Panc1 (cell line): ENCODE measurements at regions not wholly inside any gene's neighbourhood (a gene's known extent, or its start where the extent isn't known, plus 50 kb on each side); places are given as distances from the start of the nearest gene placed in this dataset.

ENCODE experiments used
- ATAC-seq: fragments of 200-7000 bp; cut with Tn5 transposase; 2 replicates; pipeline ENCODE4 v1.9.1; 2020; ENCODE audit warnings: mild to moderate bottlenecking, moderate library complexity
- BruUV-seq: library from RNA; stranded (reverse); fragments of 400-500 nt; replicated peaks from 2 replicates; lab custom pipeline; 2021; lab: Mats Ljungman, UMichigan
- CTCF ChIA-PET: fragments of 300-600 bp; sonication (Branson Sonifier 250); formaldehyde crosslinking; loops from one replicate; lab custom pipeline; 2022; ENCODE audit warnings: antibody characterized with exemption; lab: Charles Lee
- POLR2A ChIA-PET: fragments of 300-600 bp; sonication (Branson Sonifier 250); formaldehyde crosslinking; loops from one replicate; lab custom pipeline; 2022; ENCODE audit warnings: antibody characterized with exemption; lab: Charles Lee
- DNase-seq: peaks from one replicate; pipeline ENCODE4 v3.0.0-alpha.2; 2010; ENCODE audit warnings: low read depth, low spot score
- H3K27ac ChIP-seq: 2 replicates; pipeline ENCODE4 v1.5.1; 2011; ENCODE audit warnings: mild to moderate bottlenecking, low read length, inconsistent platforms
- H3K27me3 ChIP-seq: fragments of 200-500 bp; sonication (Bioruptor generic); 2 replicates; pipeline ENCODE4 v1.6.0; 2014; ENCODE audit warnings: low read length, inconsistent platforms; ENCODE audit not compliant: control insufficient read depth, insufficient read depth
- H3K36me3 ChIP-seq: fragments of 200-500 bp; sonication (Bioruptor generic); 2 replicates; pipeline ENCODE4 v1.5.1; 2014; ENCODE audit warnings: inconsistent platforms, mild to moderate bottlenecking, low read length, moderate library complexity; ENCODE audit not compliant: control insufficient read depth, insufficient read depth
- H3K4me1 ChIP-seq: 2 replicates; pipeline ENCODE4 v1.5.1; 2011; ENCODE audit warnings: inconsistent platforms, mild to moderate bottlenecking, low read length, moderate library complexity; ENCODE audit not compliant: control insufficient read depth, insufficient read depth
- H3K4me3 ChIP-seq, 2 experiments: 2 replicates each; pipeline ENCODE4 v1.5.1; 2011 to 2012; ENCODE audit warnings: low read depth in 2 of 2, low read length in 2 of 2, mild to moderate bottlenecking in 2 of 2, inconsistent platforms in 1 of 2, moderate library complexity in 1 of 2
- H3K9me3 ChIP-seq: fragments of 200-500 bp; sonication (Bioruptor generic); 2 replicates; pipeline ENCODE4 v1.5.1; 2014; ENCODE audit warnings: low read depth, mild to moderate bottlenecking, inconsistent platforms, low read length, moderate library complexity; ENCODE audit not compliant: control insufficient read depth, insufficient read depth
- CTCF ChIP-seq: fragments of 450-650 bp; IDR thresholded peaks from 2 replicates; pipeline ENCODE4 v1.5.1; 2017; ENCODE audit warnings: mild to moderate bottlenecking
- POLR2AphosphoS5 ChIP-seq: IDR thresholded peaks from 2 replicates; pipeline ENCODE4 v1.6.1; 2012; ENCODE audit warnings: mild to moderate bottlenecking, low read depth, low read length, moderate library complexity
- REST ChIP-seq, 2 experiments: IDR thresholded peaks; 2 replicates each; pipeline ENCODE4 v1.6.1; 2011 to 2012; ENCODE audit warnings: low read depth in 2 of 2, control low read depth in 1 of 2, low read length in 1 of 2, mild to moderate bottlenecking in 1 of 2, moderate library complexity in 1 of 2; ENCODE audit not compliant: insufficient read depth in 1 of 2
- SIN3A ChIP-seq: IDR thresholded peaks from 2 replicates; pipeline ENCODE4 v1.6.1; 2012; ENCODE audit warnings: low read depth, mild to moderate bottlenecking, low read length, moderate library complexity, borderline replicate concordance; ENCODE audit not compliant: insufficient read depth
- TCF7L2 ChIP-seq: IDR thresholded peaks from 2 replicates; pipeline ENCODE4 v1.6.1; 2011; ENCODE audit warnings: mild to moderate bottlenecking, low read depth, low read length, inconsistent platforms
- in situ Hi-C: cut with HindIII; loops from 2 replicates; pipeline ENCODE4 v1.10.0; 2016; ENCODE audit warnings: low sequenced_read_pairs, low pct_unique_long_range_greater_than_20kb
- intact Hi-C: fragments of 100-400 bp; cut with micrococcal nuclease; formaldehyde crosslinking; loops from one replicate; pipeline ENCODE4 v1.10.0; 2022; ENCODE audit not compliant: unreplicated experiment

- H3K27me3 ChIP-seq = no peaks in the 10 kb centered on the region; the same call in 1 of the 2 replicates
- no peak for DNase-seq
- no peak for TF ChIP-seq REST (IDR thresholded peaks at IDR 0.05; ENCODE audit: insufficient read depth in 1 of 2, low read depth in 2 of 2, low read length in 1 of 2)
- TF ChIP-seq CTCF = no peak
- no peak for TF ChIP-seq SIN3A
- no peak for TF ChIP-seq POLR2AphosphoS5
- TF ChIP-seq TCF7L2 = no peak
- no peak overlapping the region for H3K27ac ChIP-seq
- no peaks in the 10 kb centered on the region for H3K4me1 ChIP-seq
- ChIA-PET POLR2A (no interaction called here), CTCF (no interaction called here)
- intact Hi-C loops = no loop called here
- BruUV-seq = no TSS peak
- H3K36me3 ChIP-seq = no peaks in the 10 kb centered on the region
- H3K4me3 ChIP-seq = no peak overlapping the region
- in situ Hi-C loops = no loop called here
- H3K9me3 ChIP-seq = no peaks in the 10 kb centered on the region
- no peak for ATAC-seq
Measured at GRCh38 chr6:150681578-150682395, 82.1 kb downstream of the PLEKHG1 start.

GRCh38 chr6:150683320-150683719 lies 83.6 kb downstream of the PLEKHG1 start:
- CTCF ChIA-PET = no interaction called here
- BruUV-seq = no TSS peak
- DNase-seq (no peak), ATAC-seq (no peak)
- in situ Hi-C loops (no loop called here), intact Hi-C loops (no loop called here)
- TF ChIP-seq CTCF (no peak), POLR2AphosphoS5 (no peak), TCF7L2 (no peak), SIN3A (no peak), REST (IDR thresholded peaks at IDR 0.05; ENCODE audit: insufficient read depth in 1 of 2, low read depth in 2 of 2, low read length in 1 of 2) (no peak)
- H3K4me3 ChIP-seq = no peak overlapping the region
- H3K4me1 ChIP-seq = no peaks in the 10 kb centered on the region
- no peaks in the 10 kb centered on the region for H3K36me3 ChIP-seq
- H3K9me3 ChIP-seq = no peaks in the 10 kb centered on the region
- H3K27me3 ChIP-seq = no peaks in the 10 kb centered on the region; the same call in 1 of the 2 replicates
- no peak overlapping the region for H3K27ac ChIP-seq
- POLR2A ChIA-PET = no interaction called here
